Ishikawa (cell line): ENCODE measurements at regions not wholly inside any gene's neighbourhood (a gene's known extent, or its start where the extent isn't known, plus 50 kb on each side); places are given as distances from the start of the nearest gene placed in this dataset.

Experiments
- CEBPB ChIP-seq: IDR thresholded peaks from 2 replicates; pipeline ENCODE4 v1.6.1; 2012
- CREB1 ChIP-seq: IDR thresholded peaks from 2 replicates; pipeline ENCODE4 v1.6.1; 2012; ENCODE audit warnings: low read depth
- EGR1 ChIP-seq: IDR thresholded peaks from 2 replicates; pipeline ENCODE4 v1.6.1; 2012
- EP300 ChIP-seq: IDR thresholded peaks from 2 replicates; pipeline ENCODE4 v1.6.1; 2012; ENCODE audit warnings: borderline replicate concordance
- FOXM1 ChIP-seq: IDR thresholded peaks from 2 replicates; pipeline ENCODE4 v1.6.1; 2012; ENCODE audit warnings: low read depth, borderline replicate concordance
- NFIC ChIP-seq: IDR thresholded peaks from 2 replicates; pipeline ENCODE4 v1.6.1; 2012
- RAD21 ChIP-seq: IDR thresholded peaks from 2 replicates; pipeline ENCODE4 v1.6.1; 2012; ENCODE audit warnings: low read depth
- TAF1 ChIP-seq: IDR thresholded peaks from 2 replicates; pipeline ENCODE4 v1.6.1; 2012; ENCODE audit warnings: low read depth, mild to moderate bottlenecking
- TCF12 ChIP-seq: IDR thresholded peaks from 2 replicates; pipeline ENCODE4 v1.6.1; 2012; ENCODE audit warnings: low read depth
- TEAD4 ChIP-seq: IDR thresholded peaks from 2 replicates; pipeline ENCODE4 v1.6.1; 2012
- YY1 ChIP-seq: IDR thresholded peaks from 2 replicates; pipeline ENCODE4 v1.6.1; 2012; ENCODE audit warnings: low read depth
- ZBTB7A ChIP-seq: IDR thresholded peaks from 2 replicates; pipeline ENCODE4 v1.6.1; 2012; ENCODE audit warnings: low read depth
- TF ChIP-seq, protein P1 (sequence below): IDR thresholded peaks from 2 replicates; pipeline ENCODE4 v1.6.1; 2012; ENCODE audit warnings: low read depth, mild to moderate bottlenecking
- TF ChIP-seq, protein P2 (sequence below): IDR thresholded peaks from 2 replicates; pipeline ENCODE4 v1.6.1; 2012
- TF ChIP-seq, protein P3 (sequence below): IDR thresholded peaks from 2 replicates; pipeline ENCODE4 v1.6.1; 2012

DNA sequence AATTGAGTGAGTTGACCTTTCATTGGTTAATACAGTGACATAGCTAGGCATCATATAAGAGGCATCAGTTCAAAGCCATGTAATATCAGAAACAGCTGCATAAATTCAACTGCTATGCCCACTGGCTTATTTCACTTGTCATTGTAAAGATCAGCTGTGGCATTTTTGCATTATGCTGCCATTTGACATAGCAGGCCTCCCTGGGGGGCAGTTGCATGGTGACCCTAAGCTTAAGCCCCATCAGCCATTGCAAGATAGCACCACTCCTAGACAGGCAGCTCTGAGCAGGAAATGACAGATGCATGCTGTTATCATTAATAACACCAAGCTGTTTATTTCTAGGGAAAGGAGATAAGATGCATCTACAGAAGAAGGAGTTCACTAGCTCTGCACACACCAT, 233.4 kb upstream of the CNTNAP5 start:
- TF ChIP-seq EGR1 = no peak

DNA sequence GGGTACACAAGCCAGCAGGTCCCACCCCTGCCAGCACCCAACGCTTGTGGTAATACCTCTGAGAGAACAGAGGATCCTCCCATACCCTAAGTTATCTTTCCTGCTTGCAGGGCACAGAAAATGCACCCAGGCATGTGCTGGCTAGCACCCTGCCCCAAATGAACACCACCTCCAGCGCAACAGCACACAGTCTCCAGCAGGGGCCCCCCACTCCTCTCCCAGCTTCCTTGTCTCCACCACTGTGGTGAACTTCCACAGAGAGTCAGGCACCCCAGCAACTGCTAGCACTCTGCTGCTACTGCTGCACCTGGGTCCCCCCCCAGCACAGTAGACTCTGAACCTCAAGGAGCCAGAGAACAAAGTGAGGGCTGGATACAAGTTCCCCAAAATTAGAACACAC, 216.8 kb upstream of the CNTNAP5 start:
- TF ChIP-seq EP300 (no peak), TCF12 (no peak), NFIC (no peak), TEAD4 (no peak), CREB1 (no peak), TAF1 (no peak), CEBPB (no peak), FOXM1 (no peak), YY1 (no peak)
- TF ChIP-seq, protein P1, sequence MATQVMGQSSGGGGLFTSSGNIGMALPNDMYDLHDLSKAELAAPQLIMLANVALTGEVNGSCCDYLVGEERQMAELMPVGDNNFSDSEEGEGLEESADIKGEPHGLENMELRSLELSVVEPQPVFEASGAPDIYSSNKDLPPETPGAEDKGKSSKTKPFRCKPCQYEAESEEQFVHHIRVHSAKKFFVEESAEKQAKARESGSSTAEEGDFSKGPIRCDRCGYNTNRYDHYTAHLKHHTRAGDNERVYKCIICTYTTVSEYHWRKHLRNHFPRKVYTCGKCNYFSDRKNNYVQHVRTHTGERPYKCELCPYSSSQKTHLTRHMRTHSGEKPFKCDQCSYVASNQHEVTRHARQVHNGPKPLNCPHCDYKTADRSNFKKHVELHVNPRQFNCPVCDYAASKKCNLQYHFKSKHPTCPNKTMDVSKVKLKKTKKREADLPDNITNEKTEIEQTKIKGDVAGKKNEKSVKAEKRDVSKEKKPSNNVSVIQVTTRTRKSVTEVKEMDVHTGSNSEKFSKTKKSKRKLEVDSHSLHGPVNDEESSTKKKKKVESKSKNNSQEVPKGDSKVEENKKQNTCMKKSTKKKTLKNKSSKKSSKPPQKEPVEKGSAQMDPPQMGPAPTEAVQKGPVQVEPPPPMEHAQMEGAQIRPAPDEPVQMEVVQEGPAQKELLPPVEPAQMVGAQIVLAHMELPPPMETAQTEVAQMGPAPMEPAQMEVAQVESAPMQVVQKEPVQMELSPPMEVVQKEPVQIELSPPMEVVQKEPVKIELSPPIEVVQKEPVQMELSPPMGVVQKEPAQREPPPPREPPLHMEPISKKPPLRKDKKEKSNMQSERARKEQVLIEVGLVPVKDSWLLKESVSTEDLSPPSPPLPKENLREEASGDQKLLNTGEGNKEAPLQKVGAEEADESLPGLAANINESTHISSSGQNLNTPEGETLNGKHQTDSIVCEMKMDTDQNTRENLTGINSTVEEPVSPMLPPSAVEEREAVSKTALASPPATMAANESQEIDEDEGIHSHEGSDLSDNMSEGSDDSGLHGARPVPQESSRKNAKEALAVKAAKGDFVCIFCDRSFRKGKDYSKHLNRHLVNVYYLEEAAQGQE = no peak
- TF ChIP-seq, protein P2, sequence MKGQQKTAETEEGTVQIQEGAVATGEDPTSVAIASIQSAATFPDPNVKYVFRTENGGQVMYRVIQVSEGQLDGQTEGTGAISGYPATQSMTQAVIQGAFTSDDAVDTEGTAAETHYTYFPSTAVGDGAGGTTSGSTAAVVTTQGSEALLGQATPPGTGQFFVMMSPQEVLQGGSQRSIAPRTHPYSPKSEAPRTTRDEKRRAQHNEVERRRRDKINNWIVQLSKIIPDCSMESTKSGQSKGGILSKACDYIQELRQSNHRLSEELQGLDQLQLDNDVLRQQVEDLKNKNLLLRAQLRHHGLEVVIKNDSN = no peak
- TF ChIP-seq, protein P3, sequence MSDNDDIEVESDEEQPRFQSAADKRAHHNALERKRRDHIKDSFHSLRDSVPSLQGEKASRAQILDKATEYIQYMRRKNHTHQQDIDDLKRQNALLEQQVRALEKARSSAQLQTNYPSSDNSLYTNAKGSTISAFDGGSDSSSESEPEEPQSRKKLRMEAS = no peak

DNA sequence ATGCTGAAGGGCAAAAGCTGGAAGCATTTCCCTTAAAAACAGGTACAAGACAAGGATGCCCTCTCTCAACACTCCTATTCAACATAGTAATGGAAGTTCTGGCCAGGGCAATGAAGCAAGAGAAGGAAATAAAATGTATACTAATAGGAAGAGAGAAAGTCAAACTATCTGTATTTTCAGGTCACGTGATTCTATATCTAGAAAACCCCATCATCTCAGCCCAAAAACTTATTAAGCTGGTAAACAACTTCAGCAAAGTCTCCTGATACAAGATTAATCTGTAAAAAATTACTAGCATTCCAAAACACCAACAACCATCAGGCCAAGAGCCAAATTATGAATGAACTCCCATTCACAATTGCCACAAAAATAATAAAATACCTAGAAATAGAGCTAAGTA, 213.2 kb upstream of the CNTNAP5 start:
- TF ChIP-seq, protein P2 = no peak
- TF ChIP-seq TEAD4 (no peak), FOXM1 (no peak), RAD21 (no peak), YY1 (no peak), CREB1 (no peak), TAF1 (no peak), CEBPB (no peak), EGR1 (no peak), TCF12 (no peak), EP300 (no peak), NFIC (no peak), ZBTB7A (no peak)
- TF ChIP-seq, protein P1 = no peak
- TF ChIP-seq, protein P3 = no peak

DNA sequence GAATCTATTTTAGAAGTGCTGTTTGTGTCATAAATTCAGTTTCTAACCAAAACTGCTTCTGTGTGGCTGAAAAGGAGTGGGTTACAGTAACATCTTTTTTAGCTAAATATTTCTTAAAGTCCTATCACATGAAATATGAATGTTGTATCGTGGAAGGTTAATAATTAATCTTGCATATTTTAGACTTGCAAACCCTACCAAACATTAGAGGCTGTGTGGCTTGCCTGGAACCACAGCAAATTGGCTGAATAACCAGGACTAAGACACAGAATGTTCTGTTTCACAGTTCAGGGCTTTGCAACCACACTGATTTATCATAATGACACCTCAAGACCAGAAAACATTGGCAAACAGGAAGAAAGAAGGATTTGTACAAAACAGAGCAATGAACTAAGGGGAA, 208.9 kb upstream of the CNTNAP5 start:
- TF ChIP-seq, protein P2 = no peak
- TF ChIP-seq, protein P3 = no peak
- TF ChIP-seq YY1 (no peak), CEBPB (no peak), EGR1 (no peak), TCF12 (no peak), RAD21 (no peak), NFIC (no peak), TAF1 (no peak), ZBTB7A (no peak)

DNA sequence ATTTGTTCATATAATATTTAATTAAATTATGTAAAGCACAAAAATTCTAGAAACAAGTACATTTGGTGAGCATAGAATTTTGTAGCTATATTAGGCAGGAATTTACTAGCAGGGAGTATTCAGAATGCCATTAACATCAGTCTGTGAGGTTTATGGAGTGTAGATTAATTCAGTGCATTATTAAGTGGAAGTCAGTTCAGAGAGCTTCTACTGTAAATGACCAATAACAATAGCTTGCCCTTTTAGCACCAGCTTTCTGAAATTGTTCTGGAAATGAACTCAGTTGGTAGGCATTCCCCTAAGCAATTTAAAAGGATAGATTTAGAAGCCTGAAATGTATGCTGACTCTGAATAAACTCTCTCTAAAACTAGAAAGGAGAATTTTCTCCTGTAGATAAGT, 208.2 kb upstream of the CNTNAP5 start:
- TF ChIP-seq CEBPB = no peak
- TF ChIP-seq, protein P1 = no peak
- TF ChIP-seq, protein P3 = no peak
- TF ChIP-seq EP300 = no peak
- no peak for TF ChIP-seq TCF12
- TF ChIP-seq CREB1 = no peak
- TF ChIP-seq FOXM1 = no peak
- TF ChIP-seq NFIC = no peak
- no peak for TF ChIP-seq RAD21
- TF ChIP-seq EGR1 = no peak
- TF ChIP-seq ZBTB7A = no peak
- TF ChIP-seq, protein P2 = no peak
- TF ChIP-seq TAF1 = no peak
- TF ChIP-seq TEAD4 = no peak
- no peak for TF ChIP-seq YY1
